Nephron progenitor cell (in vitro differentiated cells): ENCODE measurements at regions not wholly inside any gene's neighbourhood (a gene's known extent, or its start where the extent isn't known, plus 50 kb on each side); places are given as distances from the start of the nearest gene placed in this dataset.

ENCODE experiments used
- DNase-seq: peaks from one replicate; pipeline ENCODE4 v3.0.0; 2021
- H3K27ac Mint-ChIP-seq: 2 replicates; pipeline ENCODE4 v1.8.0; 2021; ENCODE audit warnings: mild to moderate bottlenecking, moderate library complexity, mixed read lengths
- H3K27me3 Mint-ChIP-seq: 2 replicates; pipeline ENCODE4 v1.8.0; 2021; ENCODE audit warnings: mild to moderate bottlenecking, low read depth, mixed read lengths; ENCODE audit not compliant: poor library complexity
- H3K36me3 Mint-ChIP-seq: 2 replicates; pipeline ENCODE4 v1.8.0; 2021; ENCODE audit warnings: low read depth, mixed read lengths
- H3K4me1 Mint-ChIP-seq: 2 replicates; pipeline ENCODE4 v1.8.0; 2021; ENCODE audit warnings: mixed read lengths
- H3K4me3 Mint-ChIP-seq: 2 replicates; pipeline ENCODE4 v1.8.0; 2021; ENCODE audit warnings: mild to moderate bottlenecking, moderate library complexity, mixed read lengths
- H3K9me3 Mint-ChIP-seq: 2 replicates; pipeline ENCODE4 v1.8.0; 2021; ENCODE audit warnings: mild to moderate bottlenecking, moderate library complexity, mixed read lengths
- CTCF ChIP-seq: fragments of 200-600 bp; sonication (generic); IDR thresholded peaks from 2 replicates; pipeline ENCODE4 v1.5.0; 2021; ENCODE audit warnings: antibody characterized with exemption

GRCh38 chr12:20259786-20260185, 108.6 kb upstream of the PDE3A start:
- no peak overlapping the region for H3K27ac Mint-ChIP-seq
- no peaks in the 10 kb centered on the region for H3K27me3 Mint-ChIP-seq
- no peak for DNase-seq
- H3K4me1 Mint-ChIP-seq, result no peaks in the 10 kb centered on the region
- no peak for TF ChIP-seq CTCF
- no peak overlapping the region for H3K4me3 Mint-ChIP-seq
- no peaks in the 10 kb centered on the region for H3K9me3 Mint-ChIP-seq
- no peaks in the 10 kb centered on the region for H3K36me3 Mint-ChIP-seq

GRCh38 chr12:20260851-20261250, 107.5 kb upstream of the PDE3A start:
- no peaks in the 10 kb centered on the region for H3K9me3 Mint-ChIP-seq
- DNase-seq, result no peak
- H3K27me3 Mint-ChIP-seq, result no peaks in the 10 kb centered on the region
- H3K27ac Mint-ChIP-seq, result no peak overlapping the region
- no peaks in the 10 kb centered on the region for H3K36me3 Mint-ChIP-seq
- TF ChIP-seq CTCF, result no peak
- H3K4me3 Mint-ChIP-seq, result no peak overlapping the region
- no peaks in the 10 kb centered on the region for H3K4me1 Mint-ChIP-seq

GRCh38 chr12:20262119-20262518, 106.2 kb upstream of the PDE3A start:
- TF ChIP-seq CTCF, result no peak
- Mint-ChIP-seq H3K36me3 (no peaks in the 10 kb centered on the region), H3K27ac (no peak overlapping the region), H3K9me3 (no peaks in the 10 kb centered on the region), H3K4me3 (no peak overlapping the region), H3K4me1 (no peaks in the 10 kb centered on the region), H3K27me3 (no peaks in the 10 kb centered on the region)
- DNase-seq, result no peak

GRCh38 chr12:20264026-20264425, 104.3 kb upstream of the PDE3A start:
- Mint-ChIP-seq H3K4me3 (no peak overlapping the region), H3K27me3 (no peaks in the 10 kb centered on the region), H3K4me1 (no peaks in the 10 kb centered on the region), H3K27ac (no peak overlapping the region), H3K9me3 (no peaks in the 10 kb centered on the region), H3K36me3 (no peaks in the 10 kb centered on the region)
- no peak for TF ChIP-seq CTCF
- DNase-seq, result no peak

GRCh38 chr12:20264608-20265114, 103.7 kb upstream of the PDE3A start:
- H3K9me3 Mint-ChIP-seq, result no peaks in the 10 kb centered on the region

More at GRCh38 chr12:20264608-20265114, 103.7 kb upstream of the PDE3A start:
- Mint-ChIP-seq H3K4me3 (no peak overlapping the region), H3K27ac (no peak overlapping the region), H3K27me3 (no peaks in the 10 kb centered on the region), H3K4me1 (no peaks in the 10 kb centered on the region), H3K36me3 (no peaks in the 10 kb centered on the region)
- TF ChIP-seq CTCF, result no peak
- DNase-seq, result no peak
